GM12878 (cell line): ENCODE measurements at regions not wholly inside any gene's neighbourhood (a gene's known extent, or its start where the extent isn't known, plus 50 kb on each side); places are given as distances from the start of the nearest gene placed in this dataset.

Experiments
- ATAC-seq: fragments of 200-7000 bp; cut with Tn5 transposase; 3 replicates; pipeline ENCODE4 v1.9.1; 2020; ENCODE audit warnings: mild to moderate bottlenecking, moderate library complexity
- BruUV-seq: library from RNA; stranded (reverse); fragments of 400-500 nt; replicated peaks from 2 replicates; lab custom pipeline; 2021; lab: Mats Ljungman, UMichigan
- CTCF ChIA-PET: fragments of 300-600 bp; sonication (Branson Sonifier 250); formaldehyde crosslinking; extraction: SDS; loops from one replicate; lab custom pipeline; 2021; ENCODE audit warnings: inconsistent platforms; lab: Yijun Ruan, JAX
- POLR2A ChIA-PET: fragments of 350-600 bp; formaldehyde crosslinking; extraction: SDS; loops from one replicate; lab custom pipeline; 2021; ENCODE audit warnings: inconsistent platforms; lab: Charles Lee
- RAD21 ChIA-PET: fragments of 300-600 bp; sonication (Branson Sonifier 250); formaldehyde crosslinking; loops from one replicate; lab custom pipeline; 2023; ENCODE audit warnings: antibody characterized with exemption; ENCODE audit not compliant: unreplicated experiment; lab: Charles Lee
- SMC1A ChIA-PET: fragments of 300-600 bp; sonication (Branson Sonifier 250); formaldehyde crosslinking; loops from one replicate; lab custom pipeline; 2023; ENCODE audit not compliant: unreplicated experiment, uncharacterized antibody; lab: Charles Lee
- DNase-seq: peaks from one replicate; pipeline ENCODE4 v3.0.0-alpha.2; 2011; ENCODE audit warnings: low read depth, low spot score
- FAIRE-seq: peaks from 3 replicates; lab custom pipeline; 2011; peaks lifted over from hg19 to GRCh38; lab: Jason Lieb, UNC
- H2AFZ ChIP-seq: 2 replicates; pipeline ENCODE4 v1.6.0; 2011; ENCODE audit warnings: low read depth, low read length, control low read depth; ENCODE audit not compliant: control insufficient read depth
- H3K27ac ChIP-seq: 2 replicates; pipeline ENCODE4 v1.5.1; 2011; ENCODE audit warnings: control low read depth; ENCODE audit not compliant: control insufficient read depth, insufficient read depth
- H3K27me3 ChIP-seq, 2 experiments: replicated peaks in 1 of 2; 2 replicates each; pipeline versions ENCODE4 v1.6.0 to v1.6.1; 2011; ENCODE audit warnings: low read length in 1 of 2; ENCODE audit not compliant: control insufficient read depth in 2 of 2, insufficient read depth in 2 of 2
- H3K36me3 ChIP-seq, 2 experiments: 2 replicates each; pipeline ENCODE4 v1.5.1; 2011; ENCODE audit warnings: low read length in 1 of 2; ENCODE audit not compliant: control insufficient read depth in 2 of 2, insufficient read depth in 2 of 2
- H3K4me1 ChIP-seq: 2 replicates; pipeline ENCODE4 v1.6.1; 2011; ENCODE audit warnings: mild to moderate bottlenecking, low read length, moderate library complexity, mixed read lengths; ENCODE audit not compliant: control insufficient read depth, insufficient read depth
- H3K4me2 ChIP-seq: 2 replicates; pipeline ENCODE4 v1.6.0; 2011; ENCODE audit warnings: control low read depth; ENCODE audit not compliant: control insufficient read depth, insufficient read depth
- H3K4me3 ChIP-seq: fragments of 200-600 bp; sonication (generic); 2 replicates; pipeline ENCODE4 v1.5.1; 2016
- H3K79me2 ChIP-seq: 2 replicates; pipeline ENCODE4 v1.6.0; 2011; ENCODE audit warnings: low read length; ENCODE audit not compliant: control insufficient read depth, insufficient read depth
- H3K9ac ChIP-seq: 2 replicates; pipeline ENCODE4 v1.8.0; 2011; ENCODE audit warnings: low read length, control low read depth, mixed read lengths; ENCODE audit not compliant: control insufficient read depth, insufficient read depth
- H3K9me3 ChIP-seq: replicated peaks from 3 replicates; pipeline ENCODE4 v1.5.1; 2011; ENCODE audit warnings: mild to moderate bottlenecking, low read length; ENCODE audit not compliant: control insufficient read depth, insufficient read depth
- H4K20me1 ChIP-seq: 2 replicates; pipeline ENCODE4 v1.6.0; 2011; ENCODE audit not compliant: control insufficient read depth, insufficient read depth
- EGR1 ChIP-seq, 2 experiments: IDR thresholded peaks; 1 replicate in 1 of 2; 2 replicates in 1 of 2; pipeline ENCODE4 v1.6.1; 2011 to 2012; ENCODE audit warnings: low read depth in 2 of 2, low read length in 2 of 2, borderline replicate concordance in 1 of 2, mild to moderate bottlenecking in 1 of 2, moderate library complexity in 1 of 2
- ELK1 ChIP-seq: IDR thresholded peaks from 2 replicates; pipeline ENCODE4 v1.6.1; 2012; ENCODE audit warnings: low read depth, low read length, improper control_type of control experiment
- NKRF ChIP-seq: fragments of 450-650 bp; conservative IDR thresholded peaks from 2 replicates; pipeline ENCODE4 v1.6.1; 2017; ENCODE audit warnings: mild to moderate bottlenecking, moderate library complexity
- SREBF2 ChIP-seq: IDR thresholded peaks from 2 replicates; pipeline ENCODE4 v1.6.1; 2012; ENCODE audit warnings: mild to moderate bottlenecking, low read length
- TCF7 ChIP-seq: IDR thresholded peaks from 2 replicates; pipeline ENCODE4 v1.6.1; 2014; ENCODE audit warnings: antibody characterized with exemption, borderline replicate concordance
- ZNF207 ChIP-seq: fragments of 450-650 bp; IDR thresholded peaks from 2 replicates; pipeline ENCODE4 v1.6.1; 2014; ENCODE audit warnings: antibody characterized with exemption, mild to moderate bottlenecking, borderline replicate concordance
- WGBS: methylation state at CpG from one replicate; pipeline ENCODE4 v1.1.6; 2016; ENCODE audit warnings: low lambda C conversion rate; ENCODE audit not compliant: insufficient replicate concordance, insufficient coverage; ENCODE audit errors: missing lambda C conversion rate; 5-methylcytosine and 5-hydroxymethylcytosine counted together
- in situ Hi-C: fragments of 300-500 bp; cut with MboI; formaldehyde crosslinking; loops from 9 replicates; pipeline ENCODE4 v1.14.3; 2018; ENCODE audit warnings: mixed read lengths
- intact Hi-C: fragments of 100-400 bp; cut with micrococcal nuclease; formaldehyde crosslinking; loops from one replicate; pipeline ENCODE4 v1.14.2; 2022; ENCODE audit not compliant: unreplicated experiment

- FAIRE-seq, result no peak
- H3K4me3 ChIP-seq, result no peak overlapping the region
- no peak overlapping the region for H2AFZ ChIP-seq
- in situ Hi-C loops, result no loop called here
- no peak overlapping the region for H3K9ac ChIP-seq
- H3K27ac ChIP-seq, result no peak overlapping the region
- POLR2A ChIA-PET, result no interaction called here
- H3K9me3 ChIP-seq, result no peaks in the 10 kb centered on the region
- CTCF ChIA-PET, result interaction anchor here (0.6 kb wide), 1 partner anchor 415 kb away, joined by 4 read pairs; no protein-coding TSS in a partner anchor
- 71% methylated on average over 4 of the region's 4 CpGs for WGBS
- no TSS peak for BruUV-seq
- no peaks in the 10 kb centered on the region for H3K79me2 ChIP-seq
- no peaks in the 10 kb centered on the region for H3K4me1 ChIP-seq
- RAD21 ChIA-PET, result no interaction called here
- DNase-seq, result no peak
- H3K36me3 ChIP-seq, result no peaks in the 10 kb centered on the region
- H3K27me3 ChIP-seq, result no peaks in the 10 kb centered on the region
- no peak overlapping the region for H3K4me2 ChIP-seq
- H4K20me1 ChIP-seq, result no peaks in the 10 kb centered on the region
- ATAC-seq, result no peak
- SMC1A ChIA-PET, result no interaction called here
- no peak for TF ChIP-seq EGR1 (IDR thresholded peaks at IDR 0.05; ENCODE audit: borderline replicate concordance in 1 of 2, low read depth in 2 of 2, low read length in 2 of 2)
- no peak for TF ChIP-seq SREBF2
- no peak for TF ChIP-seq ZNF207
- TF ChIP-seq ELK1, result no peak
- TF ChIP-seq TCF7, result no peak
- no peak for TF ChIP-seq NKRF
- TF ChIP-seq, all 136 proteins: peak for 0
- intact Hi-C loops, result no loop called here
Measured at GRCh38 chr4:128338634-128339355, 51.2 kb upstream of the PGRMC2 start.
